ENCODE measurements at regions not wholly inside any gene's neighbourhood (a gene's known extent, or its start where the extent isn't known, plus 50 kb on each side); places are given as distances from the start of the nearest gene placed in this dataset.

- TF ChIP-seq, protein P1, sequence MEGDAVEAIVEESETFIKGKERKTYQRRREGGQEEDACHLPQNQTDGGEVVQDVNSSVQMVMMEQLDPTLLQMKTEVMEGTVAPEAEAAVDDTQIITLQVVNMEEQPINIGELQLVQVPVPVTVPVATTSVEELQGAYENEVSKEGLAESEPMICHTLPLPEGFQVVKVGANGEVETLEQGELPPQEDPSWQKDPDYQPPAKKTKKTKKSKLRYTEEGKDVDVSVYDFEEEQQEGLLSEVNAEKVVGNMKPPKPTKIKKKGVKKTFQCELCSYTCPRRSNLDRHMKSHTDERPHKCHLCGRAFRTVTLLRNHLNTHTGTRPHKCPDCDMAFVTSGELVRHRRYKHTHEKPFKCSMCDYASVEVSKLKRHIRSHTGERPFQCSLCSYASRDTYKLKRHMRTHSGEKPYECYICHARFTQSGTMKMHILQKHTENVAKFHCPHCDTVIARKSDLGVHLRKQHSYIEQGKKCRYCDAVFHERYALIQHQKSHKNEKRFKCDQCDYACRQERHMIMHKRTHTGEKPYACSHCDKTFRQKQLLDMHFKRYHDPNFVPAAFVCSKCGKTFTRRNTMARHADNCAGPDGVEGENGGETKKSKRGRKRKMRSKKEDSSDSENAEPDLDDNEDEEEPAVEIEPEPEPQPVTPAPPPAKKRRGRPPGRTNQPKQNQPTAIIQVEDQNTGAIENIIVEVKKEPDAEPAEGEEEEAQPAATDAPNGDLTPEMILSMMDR (IDR thresholded peaks at IDR 0.05; ENCODE audit: insufficient read depth, low read depth, low read length): no peak
- no peak for DNase-seq (ENCODE audit: low read depth)
- no peak overlapping the region for H3K4me3 ChIP-seq (ENCODE audit: low read depth, low read length)
These were observed 106.7 kb upstream of the RREB1 start for GRCh38 chr6:7000825-7001777.

DNA sequence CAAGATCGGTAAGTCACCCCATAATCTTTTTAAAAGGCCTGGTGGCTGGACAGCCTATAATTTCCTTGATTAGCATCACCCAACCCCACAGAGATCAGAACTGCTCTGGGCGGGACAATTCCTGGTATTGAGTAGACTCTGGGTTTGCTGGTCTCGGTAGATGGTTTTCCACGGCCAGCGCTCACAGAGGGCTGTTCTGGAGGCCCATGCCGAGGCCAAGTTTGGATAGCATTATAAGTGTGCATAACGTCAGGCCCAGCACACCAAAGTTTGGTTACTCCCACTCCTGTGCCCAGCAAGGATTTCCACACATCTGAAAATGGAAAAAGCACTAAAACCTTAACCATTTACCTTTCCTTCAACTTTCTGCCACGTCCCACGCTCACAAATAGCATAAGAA lies 104.7 kb upstream of the RREB1 start:
- no peak overlapping the region for H3K4me3 ChIP-seq (ENCODE audit: low read depth, low read length)
- no peak for DNase-seq (ENCODE audit: low read depth)
- TF ChIP-seq, protein P1 (IDR thresholded peaks at IDR 0.05; ENCODE audit: insufficient read depth, low read depth, low read length): no peak

- H3K4me3 ChIP-seq (ENCODE audit: low read depth, low read length): no peak overlapping the region
- TF ChIP-seq, protein P1 (IDR thresholded peaks at IDR 0.05; ENCODE audit: insufficient read depth, low read depth, low read length): no peak
- peak; percentile 64 for DNase-seq (ENCODE audit: low read depth)
These were observed 103.0 kb upstream of the RREB1 start for GRCh38 chr6:7004581-7005297.

DNA sequence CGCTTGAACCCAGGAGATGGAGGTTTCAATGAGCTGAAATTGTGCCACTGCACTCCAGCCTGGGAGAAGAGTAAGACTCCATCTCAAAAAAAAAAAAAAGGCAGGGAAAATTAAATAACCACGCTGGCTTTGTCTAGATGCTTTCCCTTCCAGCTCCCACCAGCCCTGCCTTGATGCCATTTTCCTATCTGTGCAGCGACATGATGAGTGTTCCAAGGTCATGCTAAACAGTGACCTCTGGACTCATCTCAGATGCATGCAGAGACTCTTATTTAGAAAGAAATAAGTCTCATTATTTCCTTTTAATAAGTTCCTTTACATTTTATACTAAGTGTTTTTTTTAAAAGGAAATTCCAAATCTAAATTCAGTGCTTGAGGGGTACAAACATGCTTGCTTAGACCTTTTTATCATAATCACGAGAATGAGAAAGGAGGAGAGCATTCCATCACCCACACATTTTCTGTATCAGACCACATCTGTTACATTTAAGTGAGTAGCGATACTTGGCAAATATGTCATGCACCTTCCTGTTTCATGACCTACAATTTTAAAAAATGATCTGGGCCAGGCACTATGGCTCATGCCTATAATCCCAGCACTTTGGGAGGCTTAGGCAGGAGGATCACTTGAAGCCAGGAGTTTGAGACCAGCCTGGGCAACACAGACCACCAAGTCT lies 101.1 kb upstream of the RREB1 start:
- TF ChIP-seq, protein P1 (IDR thresholded peaks at IDR 0.05; ENCODE audit: insufficient read depth, low read depth, low read length): no peak
- H3K4me3 ChIP-seq (ENCODE audit: low read depth, low read length): no peak overlapping the region
- no peak for DNase-seq (ENCODE audit: low read depth)

- TF ChIP-seq, protein P1 (IDR thresholded peaks at IDR 0.05; ENCODE audit: insufficient read depth, low read depth, low read length): no peak
- H3K4me3 ChIP-seq (ENCODE audit: low read depth, low read length): no peak overlapping the region
- DNase-seq (ENCODE audit: low read depth): no peak
These were observed 99.2 kb upstream of the RREB1 start for GRCh38 chr6:7008451-7008988.

- H3K4me3 ChIP-seq (ENCODE audit: low read depth, low read length): no peak overlapping the region
- TF ChIP-seq, protein P1 (IDR thresholded peaks at IDR 0.05; ENCODE audit: insufficient read depth, low read depth, low read length): no peak
- DNase-seq (ENCODE audit: low read depth): no peak
These were observed 91.5 kb upstream of the RREB1 start for GRCh38 chr6:7016226-7016625.

Data from fibroblast of villous mesenchyme (primary cell).